Posterior cingulate gyrus (tissue), 11 donors: ENCODE measurements at regions not wholly inside any gene's neighbourhood (a gene's known extent, or its start where the extent isn't known, plus 50 kb on each side); places are given as distances from the start of the nearest gene placed in this dataset.
"Not testable (repeated sequence)": the region's sequence is repeated elsewhere in the genome, so short reads cannot be mapped to it uniquely, and the experiment has no call there.

Source experiments
- DNase-seq, 10 donors: peaks; one replicate each; pipeline versions ENCODE4 v3.0.0 to v3.0.0-alpha.2; 2020 to 2021; ENCODE audit warnings: mixed read lengths in 3 of 10
- intact Hi-C: fragments of 100-400 bp; cut with DNase I; formaldehyde crosslinking; loops from one replicate; pipeline ENCODE4 v1.15.1; 2023

DNA sequence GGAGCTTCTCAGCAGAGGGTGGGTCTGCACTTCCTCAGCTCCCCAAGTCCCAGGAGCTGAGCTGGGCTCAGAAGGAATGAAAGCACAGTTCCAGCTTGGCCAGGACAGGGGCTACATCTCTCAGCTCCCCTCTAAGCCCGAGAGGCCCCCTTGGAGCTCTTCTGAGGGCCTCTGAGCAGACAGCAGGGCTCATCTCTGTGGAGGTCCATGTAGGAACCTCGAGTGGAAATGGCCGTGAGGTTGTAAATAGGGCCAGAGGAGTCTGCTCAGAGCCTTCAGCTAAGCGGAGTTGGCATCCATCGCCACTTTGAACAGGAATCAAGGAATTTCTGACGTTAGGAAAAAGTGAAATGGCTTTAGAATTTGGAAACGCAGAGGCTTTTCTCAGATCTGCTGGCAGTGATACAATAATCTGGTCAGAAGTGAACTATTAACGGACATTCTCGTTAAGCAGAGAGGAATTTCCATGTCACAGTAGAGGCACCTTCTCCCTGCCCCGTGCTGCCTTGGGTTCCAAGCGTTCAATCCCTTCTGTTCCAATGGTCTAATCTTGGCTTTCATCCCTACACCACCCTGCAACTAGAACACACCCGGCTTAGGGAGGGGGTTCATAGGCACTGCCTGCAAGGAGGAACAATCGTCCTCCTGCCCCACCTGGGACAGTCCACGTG is 213.9 kb downstream of the NDUFA10 start:
- intact Hi-C loops, result no loop called here

DNA sequence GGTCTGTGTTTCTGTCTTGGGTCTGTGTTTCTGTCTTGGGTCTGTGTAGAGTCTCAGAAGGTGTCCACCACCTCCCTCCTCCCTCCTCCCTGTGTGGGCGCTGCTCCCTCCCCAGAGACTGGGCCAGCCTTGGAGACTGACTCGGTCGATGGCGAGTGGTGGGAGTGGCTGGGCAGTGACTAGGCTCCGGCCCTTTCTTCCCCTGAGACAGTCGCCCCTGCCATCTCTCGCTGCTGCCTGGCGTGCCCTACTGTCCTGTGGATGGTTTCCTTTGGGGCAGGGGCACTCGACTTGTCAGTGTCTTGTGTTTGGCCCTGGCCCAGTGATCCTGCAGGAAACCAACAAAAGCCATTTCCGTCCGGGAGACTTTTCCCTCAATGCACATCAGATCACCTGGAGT is 215.8 kb downstream of the NDUFA10 start:
- peak in 2 of 10 donors; percentile 22 to 60 for DNase-seq
- intact Hi-C loops, result no loop called here

More for the DNA sequence above, 213.9 kb downstream of the NDUFA10 start:
- DNase-seq, result peak in 2 of 10 donors; percentile 12 to 32

DNA sequence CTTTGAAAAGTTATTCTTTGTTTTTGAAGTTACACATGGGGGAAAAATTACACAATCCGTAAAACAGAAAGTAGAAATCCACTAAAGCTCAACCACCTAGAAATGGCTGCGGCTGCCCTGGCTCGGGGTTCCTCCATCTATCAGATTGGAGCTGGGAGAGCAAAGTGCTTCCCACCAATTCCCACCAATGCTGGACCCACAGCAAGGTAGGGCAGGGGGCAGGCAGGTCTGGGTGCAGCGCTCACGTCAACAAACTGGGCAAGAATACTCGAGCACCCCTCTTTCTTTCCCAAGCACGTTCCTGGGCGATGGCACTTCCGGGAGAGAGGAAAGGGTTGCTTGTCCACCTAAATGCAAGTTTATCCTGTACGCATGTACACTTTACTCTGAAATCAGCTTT is 217.6 kb downstream of the NDUFA10 start:
- peak in 2 of 10 donors; percentile 53 to 82 for DNase-seq
- intact Hi-C loops, result no loop called here

DNA sequence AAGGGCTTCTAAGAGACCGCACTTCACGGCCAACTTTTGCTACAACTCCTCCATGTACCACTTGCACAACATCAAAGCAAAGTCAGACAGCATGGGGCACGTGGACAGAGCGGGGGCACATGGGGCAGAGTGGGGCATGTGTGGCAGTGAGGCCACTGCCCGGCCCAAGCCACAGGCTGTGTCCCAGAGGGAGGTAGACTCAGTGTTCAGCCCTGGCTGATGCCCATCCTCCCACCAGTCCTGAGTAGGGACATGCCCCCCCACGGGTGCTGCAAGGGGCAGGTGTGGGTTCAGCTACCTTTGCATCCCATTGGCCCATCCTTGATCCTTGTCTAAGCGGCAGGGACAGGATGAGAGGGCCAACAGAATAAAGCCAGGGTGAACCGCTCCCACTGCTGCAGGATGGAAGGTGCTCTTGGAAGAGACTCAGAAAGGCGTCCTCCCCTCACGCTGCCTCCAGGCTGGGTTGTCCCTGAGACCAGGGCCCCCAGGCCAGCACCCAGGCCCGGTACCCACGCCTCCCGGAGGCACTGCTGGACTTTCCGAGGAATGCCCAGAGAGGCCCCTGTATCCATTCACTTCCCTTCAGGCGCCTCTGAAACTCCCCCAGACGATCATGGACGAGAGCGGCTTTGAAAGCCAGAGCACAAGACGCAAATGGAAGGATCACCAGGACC is 218.2 kb downstream of the NDUFA10 start:
- intact Hi-C loops, result no loop called here
- DNase-seq, result peak in 2 of 10 donors; percentile 50 to 74

DNA sequence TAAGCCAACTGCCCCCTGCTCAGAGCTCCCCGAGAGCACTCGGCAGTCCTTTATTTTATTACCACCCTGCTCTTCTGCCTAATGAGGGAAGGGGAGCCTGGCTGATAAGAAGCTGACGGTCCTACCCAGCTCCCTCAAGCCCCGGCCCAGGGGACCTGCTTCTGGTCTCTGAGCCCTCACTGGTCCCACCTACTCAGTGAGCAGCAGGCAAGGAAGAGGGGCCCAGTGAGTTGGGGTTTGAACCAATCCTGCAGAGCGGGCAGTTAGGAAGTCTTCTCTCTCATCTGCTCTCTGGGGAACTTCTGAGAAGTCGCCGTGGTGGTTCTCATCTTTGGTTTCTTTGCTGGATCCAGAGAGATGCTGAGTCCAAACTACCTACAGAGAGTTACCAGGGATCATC is 218.9 kb downstream of the NDUFA10 start:
- DNase-seq, result peak in 1 of 10 donors; percentile 76
- intact Hi-C loops, result no loop called here

DNA sequence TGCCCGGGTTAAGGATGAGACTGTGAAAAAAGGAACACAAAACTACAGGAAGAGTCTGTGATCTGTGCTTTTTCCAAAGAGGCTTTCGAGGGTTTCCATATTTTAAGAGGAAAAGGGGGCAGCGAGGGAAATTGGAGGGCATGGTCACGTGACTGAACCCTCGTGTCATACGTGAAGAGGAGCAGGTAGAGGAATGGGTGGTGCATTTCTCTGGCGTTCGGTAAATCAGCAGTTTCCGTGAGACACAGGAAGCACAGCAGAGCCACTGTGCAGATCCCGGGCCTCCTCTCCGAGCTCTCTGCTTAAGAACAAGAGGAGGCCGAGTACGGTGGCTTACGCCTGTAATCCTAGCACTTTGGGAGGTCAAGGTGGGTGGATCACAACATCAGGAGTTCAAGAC is 219.7 kb downstream of the NDUFA10 start:
- DNase-seq, result peak in 1 of 10 donors; percentile 25
- intact Hi-C loops, result no loop called here

DNA sequence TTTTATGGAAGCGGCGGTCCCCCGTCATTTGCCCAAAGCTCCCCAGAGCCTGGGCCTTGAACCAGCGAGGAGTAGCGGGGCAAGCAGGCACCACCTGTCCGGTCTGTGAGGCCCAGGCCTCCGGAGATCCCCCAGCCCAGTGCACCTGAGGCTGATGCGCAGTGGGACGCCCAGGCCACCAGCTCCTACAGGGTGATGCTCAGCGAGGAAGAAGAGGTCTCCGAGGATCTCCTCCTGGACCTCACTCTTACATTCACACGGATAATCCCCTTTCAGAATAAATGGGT is 220.2 kb downstream of the NDUFA10 start:
- intact Hi-C loops, result no loop called here
- DNase-seq, result peak in 1 of 10 donors; percentile 23

DNA sequence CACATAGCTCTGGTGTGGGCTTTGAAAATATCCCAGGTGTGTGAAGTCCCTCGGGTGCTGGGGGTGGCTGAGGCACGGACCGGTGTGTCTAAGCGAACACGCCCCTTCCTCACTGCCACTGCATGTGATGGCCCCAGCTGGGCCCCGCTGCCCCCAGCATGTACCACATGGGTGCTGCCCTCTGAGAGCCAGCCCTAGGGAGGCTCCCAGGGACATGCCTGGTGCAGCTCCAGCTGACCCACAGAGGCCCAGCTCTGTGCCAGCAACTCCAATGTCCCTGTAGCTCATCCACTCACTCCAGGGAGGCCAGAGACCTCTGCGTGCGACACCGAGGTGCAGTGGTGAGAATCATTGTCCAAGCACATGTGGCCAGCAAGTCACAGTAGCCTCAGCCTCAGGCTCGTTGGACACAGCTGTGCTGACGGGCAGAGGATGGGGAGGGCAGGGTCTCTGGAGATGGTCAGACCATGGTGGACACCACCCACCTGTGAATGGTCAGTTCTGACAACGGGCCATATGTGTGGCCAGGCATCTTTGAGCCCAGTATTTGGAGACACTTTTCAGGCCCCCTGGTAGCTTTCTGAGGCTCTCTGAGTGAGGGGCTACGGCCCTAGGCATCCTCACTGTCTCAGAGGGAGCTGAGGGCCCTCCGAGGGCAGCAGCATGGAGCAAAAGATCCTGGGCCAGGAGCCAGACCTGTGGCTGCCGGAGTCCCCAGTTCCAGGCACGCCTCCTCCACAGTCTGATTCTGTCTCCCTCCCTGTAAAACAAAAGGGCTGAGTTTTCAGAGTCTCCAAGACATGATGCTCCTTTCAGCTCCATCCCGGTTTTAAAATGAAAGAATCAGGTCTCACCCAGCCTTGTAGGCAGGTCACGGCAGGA is 220.7 kb downstream of the NDUFA10 start:
- intact Hi-C loops, result no loop called here
- peak in 2 of 10 donors; percentile 62 to 76 for DNase-seq

DNA sequence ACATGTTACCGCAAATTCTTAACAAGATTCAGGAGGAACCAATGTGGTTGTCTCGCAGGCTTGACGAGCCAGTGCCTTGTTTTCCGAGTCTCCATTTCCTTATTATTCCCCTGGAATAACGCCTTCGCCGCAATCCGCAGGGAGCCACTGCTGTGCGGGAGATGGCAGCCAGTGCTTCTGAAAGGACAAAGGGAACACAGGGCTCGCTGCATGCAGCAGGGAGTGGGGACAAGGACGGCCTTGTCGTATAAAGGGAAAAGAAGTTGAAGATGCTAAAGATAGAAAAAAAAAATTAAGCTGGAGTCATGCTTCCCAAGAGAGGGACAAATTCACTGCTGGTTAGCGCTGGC is 221.4 kb downstream of the NDUFA10 start:
- intact Hi-C loops, result no loop called here
- peak in 4 of 10 donors; percentile 53 to 86 (median 70) for DNase-seq

DNA sequence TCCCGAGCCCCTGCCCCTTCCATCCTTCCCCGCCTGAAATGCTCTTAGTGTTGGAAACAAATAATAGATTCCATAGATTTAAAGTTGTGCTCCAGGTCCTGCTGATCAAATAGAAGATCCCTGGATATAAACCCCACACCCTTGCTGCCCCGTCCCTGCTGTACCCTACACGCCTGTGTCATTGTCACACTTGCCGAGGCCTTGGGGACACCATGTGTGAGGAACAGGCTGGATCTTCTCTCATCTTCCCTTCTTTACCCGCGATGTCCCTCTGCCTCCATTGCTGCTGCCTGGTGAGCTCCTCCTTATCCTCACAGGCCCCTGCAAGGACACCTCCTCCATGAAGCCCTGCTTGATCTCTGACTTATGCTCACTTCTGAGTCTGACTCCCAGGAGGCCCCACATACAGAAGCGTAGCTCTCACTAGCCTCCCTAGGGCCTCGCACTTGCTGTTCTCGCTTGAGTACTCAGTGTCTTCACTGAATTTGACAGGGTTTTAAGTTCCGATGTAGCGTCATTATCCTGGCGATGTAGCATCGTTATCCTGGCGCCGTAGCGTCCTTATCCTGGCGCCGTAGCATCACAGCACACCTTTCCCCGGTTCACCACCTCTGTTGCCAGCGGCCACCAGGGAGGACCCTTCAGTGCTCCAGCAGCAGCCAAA is 221.9 kb downstream of the NDUFA10 start:
- DNase-seq, result peak in 1 of 10 donors; percentile 44
- intact Hi-C loops, result no loop called here

DNA sequence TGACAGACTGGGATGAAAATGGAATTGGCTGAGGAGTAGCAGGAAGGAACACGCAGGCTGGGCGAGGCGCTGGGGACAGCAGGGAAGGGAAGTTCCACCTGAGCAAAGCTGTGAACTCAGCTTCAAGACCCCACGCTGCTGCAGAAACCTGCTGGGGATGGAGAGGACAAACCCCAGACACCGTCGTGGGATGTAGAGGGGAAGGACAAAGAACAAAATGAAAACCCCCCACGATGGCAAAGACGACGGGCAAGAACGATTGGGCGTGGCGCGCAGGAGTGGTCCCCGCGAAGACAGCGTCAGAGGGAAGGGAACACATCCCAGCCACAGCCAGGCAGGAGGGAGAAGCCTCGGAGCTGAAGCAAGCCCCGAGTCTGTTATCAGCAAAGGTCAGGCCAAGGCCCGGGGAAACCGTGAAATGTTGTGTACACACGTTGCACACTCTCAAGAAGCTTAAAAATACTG is 222.9 kb downstream of the NDUFA10 start:
- intact Hi-C loops, result no loop called here
- peak in 3 of 10 donors; percentile 77 to 85 (median 84) for DNase-seq

DNA sequence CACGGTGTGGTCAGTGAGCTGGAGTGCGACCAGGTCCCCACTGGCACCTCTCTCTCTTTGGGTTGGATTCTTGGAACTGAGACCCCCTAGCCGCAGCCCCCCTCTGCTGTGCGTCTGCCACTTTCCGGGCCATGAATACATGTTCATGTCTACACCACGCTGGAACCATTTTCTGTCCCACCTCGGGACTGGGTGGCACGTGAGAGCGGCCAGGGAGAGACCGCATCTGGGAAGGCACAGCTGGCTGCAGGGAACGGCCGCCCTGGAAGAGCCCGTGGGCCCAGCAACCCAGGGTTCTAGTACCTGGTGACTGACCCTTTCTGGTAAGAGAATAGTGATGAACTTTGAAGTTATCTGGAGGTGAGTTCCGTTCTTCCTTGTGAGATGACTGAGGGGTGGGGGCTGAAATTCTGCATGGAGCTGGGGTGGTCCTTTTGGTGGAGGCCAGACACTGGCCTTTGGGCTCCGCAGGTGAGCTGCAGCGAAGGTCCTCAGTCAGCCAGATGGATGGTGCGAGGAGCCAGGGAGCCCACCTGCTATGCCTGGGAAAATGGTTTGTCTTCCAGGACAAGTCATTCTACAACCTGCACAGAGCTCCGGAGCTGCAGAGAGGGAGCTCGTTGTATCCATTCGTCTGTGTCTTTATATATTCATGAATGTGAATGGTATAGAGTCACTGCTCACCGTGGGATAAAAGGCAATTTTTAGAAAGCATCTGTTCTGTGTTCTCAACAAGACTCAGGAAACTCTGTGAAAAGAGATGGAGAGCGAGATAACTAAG is 223.5 kb downstream of the NDUFA10 start:
- peak in 4 of 10 donors; percentile 7 to 78 (median 67) for DNase-seq
- intact Hi-C loops, result no loop called here

DNA sequence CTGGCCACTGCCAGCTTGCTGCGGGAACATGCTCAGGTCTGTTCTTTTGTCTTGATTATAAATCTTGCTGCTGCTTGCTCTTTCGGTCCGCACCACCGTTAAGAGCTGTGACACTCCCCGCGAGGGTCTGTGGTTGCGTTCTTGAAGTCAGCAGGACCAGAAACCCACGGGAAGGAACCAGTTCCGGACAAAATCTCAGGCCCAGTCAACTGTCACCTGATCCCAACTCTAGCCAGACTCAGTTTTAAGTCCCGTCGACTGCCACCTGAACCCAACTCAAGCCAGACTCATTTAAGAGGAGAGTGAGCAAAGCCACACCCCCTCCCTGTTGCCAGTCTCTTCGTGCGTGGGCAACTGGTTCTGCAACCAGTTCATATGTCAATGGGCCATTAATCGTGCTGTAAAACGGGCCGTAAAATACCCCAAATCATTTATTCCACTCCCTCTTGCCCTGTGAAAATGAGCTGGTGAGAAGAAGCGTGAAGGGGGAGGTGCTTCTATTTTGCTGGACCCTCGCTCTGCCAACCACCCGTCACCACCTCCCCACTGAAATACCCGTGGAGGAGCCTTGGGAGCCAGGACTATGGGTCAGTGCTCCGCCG is 224.3 kb downstream of the NDUFA10 start:
- intact Hi-C loops, result no loop called here

DNA sequence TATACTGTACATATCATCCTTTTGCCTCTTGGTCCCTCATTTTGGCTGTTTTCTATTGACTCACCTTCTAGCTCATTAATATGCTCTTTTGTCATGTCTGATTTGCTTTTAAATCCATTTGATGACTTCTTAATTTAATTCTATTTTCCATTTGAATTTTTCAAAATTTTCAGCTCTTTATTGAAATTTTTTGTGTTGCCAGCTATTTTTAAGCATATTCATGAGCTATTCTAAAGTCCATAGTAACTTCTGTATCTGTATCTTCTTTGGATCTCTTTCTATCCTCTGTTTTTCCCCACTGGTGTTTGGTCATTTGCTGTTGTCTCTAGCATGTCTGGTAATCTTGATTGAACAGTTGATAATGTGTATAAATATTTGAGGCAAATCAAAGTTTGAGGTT is 227.8 kb downstream of the NDUFA10 start:
- DNase-seq, result no peak
- intact Hi-C loops, result no loop called here

More for the DNA sequence above, 224.3 kb downstream of the NDUFA10 start:
- DNase-seq, result peak in 2 of 10 donors; percentile 20 to 37

DNA sequence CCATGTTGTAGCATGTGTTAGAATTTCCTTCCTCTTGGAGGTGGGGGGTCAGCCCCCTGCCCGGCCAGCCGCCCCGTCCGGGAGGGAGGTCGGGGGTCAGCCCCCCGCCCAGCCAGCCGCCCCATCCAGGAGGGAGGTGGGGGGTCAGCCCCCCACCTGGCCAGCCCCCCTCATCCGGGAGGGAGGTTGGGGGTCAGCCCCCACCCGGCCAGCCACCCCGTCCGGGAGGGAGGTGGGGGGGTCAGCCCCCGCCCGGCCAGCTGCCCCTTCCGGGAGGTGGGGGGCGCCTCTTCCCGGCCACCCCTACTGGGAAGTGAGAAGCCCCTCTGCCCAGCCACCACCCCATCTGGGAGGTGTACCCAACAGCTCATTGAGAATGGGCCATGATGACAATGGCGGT is 229.4 kb downstream of the NDUFA10 start:
- peak in 3 of 10 donors; percentile 3 to 75 (median 33) for DNase-seq
- intact Hi-C loops, result not testable (repeated sequence)

DNA sequence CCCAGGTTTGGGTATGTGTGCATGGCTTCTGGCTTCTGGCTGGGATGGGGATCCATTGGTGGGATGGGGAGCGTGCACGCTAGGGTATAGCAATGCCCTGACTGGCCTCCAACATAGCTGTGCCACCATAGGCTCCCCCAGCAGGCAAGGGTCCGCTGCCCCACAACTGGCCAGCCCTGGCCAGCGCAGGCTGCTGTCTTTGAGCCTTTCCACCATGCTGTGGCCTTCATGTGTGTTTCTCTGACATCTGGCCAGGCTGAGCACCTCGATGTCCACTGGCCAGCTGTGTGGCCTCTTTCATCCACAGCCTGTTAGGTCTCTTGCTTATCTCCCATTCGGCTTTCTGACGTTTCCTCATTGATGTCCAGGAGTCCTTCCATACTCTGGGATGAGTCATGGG is 231.3 kb downstream of the NDUFA10 start:
- DNase-seq, result peak in 2 of 10 donors; percentile 0 to 29
- intact Hi-C loops, result no loop called here

DNA sequence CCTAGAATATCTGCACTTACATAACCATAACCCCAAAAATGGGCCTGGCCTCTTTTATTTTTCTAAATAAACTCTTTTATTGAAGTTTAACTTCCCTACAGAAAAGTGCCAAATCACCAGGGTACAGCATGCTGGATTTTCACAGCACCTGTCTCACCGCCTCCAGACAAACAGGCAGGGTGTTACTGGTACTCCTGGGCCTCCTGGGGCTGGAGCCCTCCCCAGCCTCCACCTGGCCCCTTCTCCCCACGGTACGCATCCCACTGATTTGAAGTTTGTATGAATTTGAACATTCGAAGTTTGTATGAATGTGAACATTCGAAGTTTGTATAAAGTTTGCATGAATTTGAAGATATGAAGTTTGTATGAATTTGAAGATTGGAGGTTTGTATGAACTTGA is 232.1 kb downstream of the NDUFA10 start:
- peak in 3 of 10 donors; percentile 63 to 69 (median 69) for DNase-seq
- intact Hi-C loops, result no loop called here

DNA sequence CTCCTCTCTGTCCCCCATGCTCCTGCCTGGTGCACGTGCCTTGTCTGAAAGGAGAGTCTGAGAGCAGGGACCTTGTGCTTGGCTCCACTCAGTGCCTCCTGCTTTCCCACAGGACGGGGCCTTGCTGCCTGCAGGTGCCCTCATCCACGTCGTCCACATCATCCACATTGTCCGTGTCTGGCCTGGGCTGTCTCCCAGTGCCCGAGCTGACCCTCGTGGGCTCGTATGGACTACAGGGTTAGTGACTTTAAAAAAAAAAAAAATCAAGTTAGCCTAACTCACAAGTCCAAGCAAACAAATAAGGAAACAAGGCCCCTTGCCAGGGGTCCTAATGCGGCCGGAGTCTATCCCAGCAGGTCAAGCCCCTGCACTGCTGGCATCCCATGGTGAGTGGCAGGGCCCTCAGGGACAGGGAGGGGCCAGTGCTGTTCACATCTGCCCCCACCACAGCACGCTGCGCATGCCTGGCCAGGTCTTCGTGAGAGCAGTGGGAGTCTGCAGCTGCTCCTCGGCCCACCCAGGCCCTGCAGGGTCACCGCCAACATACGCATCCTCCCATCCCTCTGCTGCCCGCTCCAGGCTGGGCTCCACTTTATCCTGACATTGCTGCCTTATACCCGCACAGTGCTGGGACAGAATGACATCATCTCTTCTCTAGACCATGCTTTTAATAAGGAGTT is 232.6 kb downstream of the NDUFA10 start:
- peak in 3 of 10 donors; percentile 74 to 80 (median 77) for DNase-seq
- intact Hi-C loops, result no loop called here
